Chondrocyte (in vitro differentiated cells): ENCODE measurements at regions not wholly inside any gene's neighbourhood (a gene's known extent, or its start where the extent isn't known, plus 50 kb on each side); places are given as distances from the start of the nearest gene placed in this dataset.

ENCODE experiments used
- DNase-seq: peaks from one replicate; pipeline ENCODE4 v3.0.0; 2021; ENCODE audit warnings: mixed read lengths, low spot score
- H3K27ac Mint-ChIP-seq: one replicate; pipeline ENCODE4 v1.8.0; 2021; ENCODE audit warnings: mild to moderate bottlenecking, moderate library complexity, mixed read lengths; ENCODE audit not compliant: unreplicated experiment
- H3K27me3 Mint-ChIP-seq: 2 replicates; pipeline ENCODE4 v1.8.0; 2021; ENCODE audit warnings: low read depth, mixed read lengths
- H3K36me3 Mint-ChIP-seq: 2 replicates; pipeline ENCODE4 v1.8.0; 2021; ENCODE audit warnings: low read depth, mixed read lengths
- H3K4me1 Mint-ChIP-seq: 2 replicates; pipeline ENCODE4 v1.8.0; 2021; ENCODE audit warnings: low read depth, mild to moderate bottlenecking, mixed read lengths
- H3K4me3 Mint-ChIP-seq: one replicate; pipeline ENCODE4 v1.8.0; 2021; ENCODE audit warnings: mild to moderate bottlenecking, moderate library complexity, mixed read lengths; ENCODE audit not compliant: unreplicated experiment
- H3K9me3 Mint-ChIP-seq: 2 replicates; pipeline ENCODE4 v1.8.0; 2021; ENCODE audit warnings: low read depth, mixed read lengths
- CTCF ChIP-seq: fragments of 200-600 bp; sonication (generic); IDR thresholded peaks from 2 replicates; pipeline ENCODE4 v1.5.0; 2021; ENCODE audit warnings: antibody characterized with exemption, mild to moderate bottlenecking, moderate library complexity

- Mint-ChIP-seq H3K27me3 (peaks cover under 1% of the 10 kb centered on the region), H3K4me3 (no peak overlapping the region), H3K27ac (no peak overlapping the region), H3K4me1 (peaks cover 14% of the 10 kb centered on the region), H3K9me3 (no peaks in the 10 kb centered on the region), H3K36me3 (no peaks in the 10 kb centered on the region)
- no peak for TF ChIP-seq CTCF
- no peak for DNase-seq
Observed at GRCh38 chr1:73803380-73803779, 394.6 kb downstream of the LRRIQ3 start.

- TF ChIP-seq CTCF, result no peak
- H3K9me3 Mint-ChIP-seq, result no peaks in the 10 kb centered on the region
- H3K27ac Mint-ChIP-seq, result no peak overlapping the region
- no peak overlapping the region for H3K4me3 Mint-ChIP-seq
- DNase-seq, result no peak
- no peaks in the 10 kb centered on the region for H3K27me3 Mint-ChIP-seq
- peaks cover 14% of the 10 kb centered on the region for H3K4me1 Mint-ChIP-seq
- no peaks in the 10 kb centered on the region for H3K36me3 Mint-ChIP-seq
Observed at GRCh38 chr1:73801912-73802429, 396.0 kb downstream of the LRRIQ3 start.

GRCh38 chr1:73800376-73800775 lies 397.6 kb downstream of the LRRIQ3 start:
- Mint-ChIP-seq H3K27me3 (no peaks in the 10 kb centered on the region), H3K27ac (no peak overlapping the region), H3K4me3 (no peak overlapping the region), H3K9me3 (no peaks in the 10 kb centered on the region), H3K4me1 (peaks cover 14% of the 10 kb centered on the region), H3K36me3 (no peaks in the 10 kb centered on the region)
- DNase-seq, result no peak
- no peak for TF ChIP-seq CTCF

- Mint-ChIP-seq H3K27ac (no peak overlapping the region), H3K9me3 (peaks cover 4% of the 10 kb centered on the region), H3K4me1 (no peaks in the 10 kb centered on the region), H3K27me3 (no peaks in the 10 kb centered on the region), H3K36me3 (no peaks in the 10 kb centered on the region), H3K4me3 (no peak overlapping the region)
- no peak for DNase-seq
- no peak for TF ChIP-seq CTCF
Observed at GRCh38 chr1:73789965-73790364, 408.0 kb downstream of the LRRIQ3 start.

- Mint-ChIP-seq H3K27ac (no peak overlapping the region), H3K4me1 (no peaks in the 10 kb centered on the region), H3K36me3 (no peaks in the 10 kb centered on the region), H3K27me3 (peaks cover 3% of the 10 kb centered on the region), H3K4me3 (no peak overlapping the region), H3K9me3 (peaks cover 4% of the 10 kb centered on the region)
- no peak for TF ChIP-seq CTCF
- DNase-seq, result no peak
Observed at GRCh38 chr1:73784026-73784425, 413.9 kb downstream of the LRRIQ3 start.
